GM23338 (cell line): ENCODE measurements at regions not wholly inside any gene's neighbourhood (a gene's known extent, or its start where the extent isn't known, plus 50 kb on each side); places are given as distances from the start of the nearest gene placed in this dataset.

Experiments
- ATAC-seq: fragments of 200-7000 bp; cut with Tn5 transposase; 3 replicates; pipeline ENCODE4 v1.9.1; 2020
- DNase-seq: peaks from one replicate; pipeline ENCODE4 v3.0.0-alpha.2; 2015; ENCODE audit warnings: low spot score
- H2AFZ ChIP-seq: fragments of 200-600 bp; sonication (generic); 2 replicates; pipeline ENCODE4 v1.8.0; 2016; ENCODE audit warnings: antibody characterized with exemption, mild to moderate bottlenecking, moderate library complexity
- H3F3A ChIP-seq: fragments of 200-600 bp; sonication (generic); replicated peaks from 2 replicates; pipeline ENCODE4 v1.8.0; 2017; ENCODE audit warnings: antibody characterized with exemption, mixed run types, low read depth
- H3K27ac ChIP-seq: fragments of 200-600 bp; sonication (generic); 2 replicates; pipeline ENCODE4 v1.6.1; 2016; ENCODE audit warnings: low read depth
- H3K27me3 ChIP-seq: fragments of 200-600 bp; sonication (generic); 2 replicates; pipeline ENCODE4 v1.8.0; 2016; ENCODE audit warnings: mild to moderate bottlenecking, mixed run types, moderate library complexity; ENCODE audit not compliant: insufficient read depth
- H3K36me3 ChIP-seq: fragments of 200-600 bp; sonication (generic); 2 replicates; pipeline ENCODE4 v1.8.0; 2016; ENCODE audit warnings: mild to moderate bottlenecking; ENCODE audit not compliant: insufficient read depth
- H3K4me1 ChIP-seq: fragments of 200-600 bp; sonication (generic); 2 replicates; pipeline ENCODE4 v1.8.0; 2016; ENCODE audit warnings: mild to moderate bottlenecking, moderate library complexity; ENCODE audit not compliant: insufficient read depth
- H3K4me2 ChIP-seq: fragments of 200-600 bp; sonication (generic); 2 replicates; pipeline ENCODE4 v1.7.1; 2017; ENCODE audit warnings: mixed run types
- H3K4me3 ChIP-seq: fragments of 200-600 bp; sonication (generic); 2 replicates; pipeline ENCODE4 v1.6.1; 2016; ENCODE audit warnings: mixed run types
- H3K79me2 ChIP-seq: fragments of 200-600 bp; sonication (generic); replicated peaks from 2 replicates; pipeline ENCODE4 v1.8.0; 2017; ENCODE audit warnings: mild to moderate bottlenecking; ENCODE audit not compliant: insufficient read depth
- H3K9me2 ChIP-seq: fragments of 200-600 bp; sonication (generic); 2 replicates; pipeline ENCODE4 v1.8.0; 2017; ENCODE audit not compliant: insufficient read depth
- H4K20me1 ChIP-seq: fragments of 200-600 bp; sonication (generic); replicated peaks from 2 replicates; pipeline ENCODE4 v1.8.0; 2017; ENCODE audit warnings: mild to moderate bottlenecking; ENCODE audit not compliant: insufficient read depth
- H3K27ac Mint-ChIP-seq: 2 replicates; pipeline ENCODE4 v1.8.0; 2020; ENCODE audit warnings: inconsistent platforms, mild to moderate bottlenecking, moderate library complexity, mixed read lengths
- H3K27me3 Mint-ChIP-seq: 3 replicates; pipeline ENCODE4 v1.8.0; 2022; ENCODE audit warnings: low read depth, mild to moderate bottlenecking, moderate library complexity, mixed read lengths, inconsistent platforms; ENCODE audit not compliant: insufficient read depth, poor library complexity
- H3K36me3 Mint-ChIP-seq: 3 replicates; pipeline ENCODE4 v1.8.0; 2021; ENCODE audit warnings: low read depth, mild to moderate bottlenecking, inconsistent platforms, moderate library complexity, mixed read lengths
- H3K4me1 Mint-ChIP-seq: 3 replicates; pipeline ENCODE4 v1.8.0; 2020; ENCODE audit warnings: mild to moderate bottlenecking, inconsistent platforms, mixed read lengths
- H3K4me3 Mint-ChIP-seq: 3 replicates; pipeline ENCODE4 v1.8.0; 2021; ENCODE audit warnings: moderate library complexity, mild to moderate bottlenecking, inconsistent platforms, mixed read lengths
- H3K9me3 Mint-ChIP-seq: 3 replicates; pipeline ENCODE4 v1.8.0; 2020; ENCODE audit warnings: moderate library complexity, mild to moderate bottlenecking, inconsistent platforms, mixed read lengths
- CREB1 ChIP-seq: fragments of 250-450 bp; sonication (Bioruptor Pico); IDR thresholded peaks from 2 replicates; pipeline ENCODE4 v1.5.0; 2020; ENCODE audit warnings: low read depth, mild to moderate bottlenecking, moderate library complexity
- CTCF ChIP-seq, 2 experiments: fragments of 200-600 bp in 1 of 2; sonication (generic) in 1 of 2; conservative IDR thresholded peaks; 2 replicates each; pipeline versions ENCODE4 v1.5.1 to v1.6.1; 2016 to 2017; ENCODE audit warnings: antibody characterized with exemption in 2 of 2, low read depth in 2 of 2, mild to moderate bottlenecking in 2 of 2, moderate library complexity in 1 of 2
- ETS1 ChIP-seq: IDR thresholded peaks from 2 replicates; pipeline ENCODE4 v1.6.1; 2016; ENCODE audit warnings: antibody characterized with exemption
- EZH2 ChIP-seq: fragments of 200-600 bp; sonication (generic); IDR thresholded peaks from one replicate; pipeline ENCODE4 v1.8.0; 2017; ENCODE audit warnings: antibody characterized with exemption, mild to moderate bottlenecking, low read depth; ENCODE audit not compliant: unreplicated experiment
- EZH2phosphoT487 ChIP-seq: fragments of 200-600 bp; sonication (generic); IDR thresholded peaks from one replicate; pipeline ENCODE4 v1.8.1; 2018; ENCODE audit warnings: antibody characterized with exemption; ENCODE audit not compliant: unreplicated experiment
- JUNB ChIP-seq: IDR thresholded peaks from one replicate; pipeline ENCODE4 v1.6.1; 2016; ENCODE audit warnings: antibody characterized with exemption; ENCODE audit not compliant: unreplicated experiment
- NANOG ChIP-seq: IDR thresholded peaks from 2 replicates; pipeline ENCODE4 v1.6.1; 2016; ENCODE audit warnings: antibody characterized with exemption, borderline replicate concordance
- POLR2AphosphoS5 ChIP-seq: IDR thresholded peaks from 2 replicates; pipeline ENCODE4 v1.6.1; 2016; ENCODE audit warnings: antibody characterized with exemption, low read depth
- REST ChIP-seq: IDR thresholded peaks from one replicate; pipeline ENCODE4 v1.6.1; 2018; ENCODE audit warnings: antibody characterized with exemption; ENCODE audit not compliant: unreplicated experiment
- STAT1 ChIP-seq: IDR thresholded peaks from one replicate; pipeline ENCODE4 v1.6.1; 2016; ENCODE audit warnings: antibody characterized with exemption; ENCODE audit not compliant: unreplicated experiment
- ZNF114 ChIP-seq: fragments of 250-450 bp; sonication (Bioruptor Pico); IDR thresholded peaks from 2 replicates; pipeline ENCODE4 v1.5.0; 2020; ENCODE audit warnings: mild to moderate bottlenecking, moderate library complexity
- ZNF331 ChIP-seq: fragments of 250-450 bp; sonication (Bioruptor Pico); IDR thresholded peaks from 2 replicates; pipeline ENCODE4 v1.5.0; 2020; ENCODE audit warnings: low read depth, mild to moderate bottlenecking, moderate library complexity
- ZNF462 ChIP-seq: fragments of 250-450 bp; sonication (Bioruptor Pico); IDR thresholded peaks from 2 replicates; pipeline ENCODE4 v1.5.0; 2020; ENCODE audit warnings: mild to moderate bottlenecking, moderate library complexity

GRCh38 chr6:137768935-137769334 is 98.1 kb upstream of the TNFAIP3 start:
- Histone ChIP-seq H2AFZ (no peak overlapping the region), H3K4me2 (no peak overlapping the region), H3F3A (no peaks in the 10 kb centered on the region), H3K9me2 (peaks cover 16% of the 10 kb centered on the region; the same call in 1 of the 2 replicates), H3K27ac (no peak overlapping the region), H3K27me3 (no peaks in the 10 kb centered on the region), H3K36me3 (no peaks in the 10 kb centered on the region), H4K20me1 (no peaks in the 10 kb centered on the region), H3K79me2 (no peaks in the 10 kb centered on the region), H3K4me3 (no peak overlapping the region), H3K4me1 (no peaks in the 10 kb centered on the region)
- TF ChIP-seq EZH2phosphoT487 (no peak), STAT1 (no peak), ZNF331 (no peak), REST (no peak), JUNB (no peak), CTCF (conservative IDR thresholded peaks at IDR 0.05; ENCODE audit: low read depth in 2 of 2) (no peak), EZH2 (no peak), ETS1 (no peak), ZNF462 (CRISPR knock-in tag) (no peak), CREB1 (no peak), NANOG (no peak), POLR2AphosphoS5 (no peak), ZNF114 (CRISPR knock-in tag) (no peak)
- ATAC-seq (no peak), DNase-seq (no peak)
- Mint-ChIP-seq H3K36me3 (no peaks in the 10 kb centered on the region), H3K4me1 (no peaks in the 10 kb centered on the region), H3K4me3 (no peak overlapping the region), H3K27me3 (peaks cover 2% of the 10 kb centered on the region), H3K9me3 (no peaks in the 10 kb centered on the region), H3K27ac (no peak overlapping the region)
